ENCODE measurements at regions not wholly inside any gene's neighbourhood (a gene's known extent, or its start where the extent isn't known, plus 50 kb on each side); places are given as distances from the start of the nearest gene placed in this dataset.

DNA sequence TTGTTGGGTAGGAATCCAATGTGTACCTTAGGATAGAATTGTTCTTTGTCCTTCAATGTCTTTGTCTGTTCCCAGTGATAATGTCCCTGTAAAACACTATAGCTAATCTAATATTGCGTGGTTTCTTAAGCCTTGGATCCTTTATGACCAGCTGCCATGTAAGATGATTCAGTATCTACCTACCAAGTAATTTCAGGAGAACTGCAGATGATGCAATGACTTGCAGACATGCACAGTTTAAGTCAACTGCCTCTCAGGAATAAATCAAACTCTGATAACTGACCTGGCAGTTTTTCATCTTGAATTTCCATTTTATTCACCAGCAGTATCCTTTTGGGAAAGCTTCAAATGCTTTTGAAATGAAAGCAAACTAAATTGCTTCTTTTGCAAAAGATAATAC is 157.8 kb downstream of the TPBG start:
- H3K79me2 ChIP-seq (ENCODE audit: insufficient read depth, low read length), result no peaks in the 10 kb centered on the region
- Mint-ChIP-seq H3K36me3 (no peaks in the 10 kb centered on the region), H3K27ac (no peak overlapping the region), H3K4me3 (no peak overlapping the region), H3K4me1 (no peaks in the 10 kb centered on the region), H3K27me3 (ENCODE audit: low read depth in 3 of 3) (peaks cover 0 to 5% (median 0%) of the 10 kb centered on the region in 3 donors), H3K9me3 (peaks cover 2 to 15% (median 6%) of the 10 kb centered on the region in 7 donors)
- H3K4me3 ChIP-seq (replicated peaks in 1 of 3; ENCODE audit: low read depth in 2 of 3, low read length in 3 of 3), result no peak overlapping the region
- H3K27me3 ChIP-seq (ENCODE audit: control insufficient read depth in 2 of 2, insufficient read depth in 2 of 2, low read length in 2 of 2), result no peaks in the 10 kb centered on the region
- H3K9me3 ChIP-seq (replicated peaks in 1 of 2; ENCODE audit: control insufficient read depth in 1 of 2, insufficient read depth in 1 of 2, low read length in 2 of 2), result peaks cover 0 to 2% of the 10 kb centered on the region in 2 donors
- no CpG with 5 or more reads among the region's 1 CpG for WGBS (ENCODE audit: insufficient coverage)
- DNase-seq, result no peak
- no peak overlapping the region for H3K27ac ChIP-seq (ENCODE audit: low read depth in 1 of 2, low read length in 2 of 2)
- no peaks in the 10 kb centered on the region for H3K36me3 ChIP-seq (replicated peaks in 1 of 2; ENCODE audit: control insufficient read depth in 1 of 2, insufficient read depth in 2 of 2, low read length in 2 of 2)
- intact Hi-C loops (cut with micrococcal nuclease), result no loop called here
- no peaks in the 10 kb centered on the region for H3K4me1 ChIP-seq (ENCODE audit: control insufficient read depth in 1 of 2, insufficient read depth in 2 of 2, low read length in 2 of 2)
- H2AFZ ChIP-seq (ENCODE audit: insufficient read depth, low read depth, low read length, poor library complexity, severe bottlenecking), result no peak overlapping the region
- no peak overlapping the region for H3K4me2 ChIP-seq (replicated peaks; ENCODE audit: extremely low read depth, low read length, poor library complexity, severe bottlenecking)
- no peak overlapping the region for H3K9ac ChIP-seq (ENCODE audit: insufficient read depth, low read length, poor library complexity, severe bottlenecking)
- TF ChIP-seq, protein P1, sequence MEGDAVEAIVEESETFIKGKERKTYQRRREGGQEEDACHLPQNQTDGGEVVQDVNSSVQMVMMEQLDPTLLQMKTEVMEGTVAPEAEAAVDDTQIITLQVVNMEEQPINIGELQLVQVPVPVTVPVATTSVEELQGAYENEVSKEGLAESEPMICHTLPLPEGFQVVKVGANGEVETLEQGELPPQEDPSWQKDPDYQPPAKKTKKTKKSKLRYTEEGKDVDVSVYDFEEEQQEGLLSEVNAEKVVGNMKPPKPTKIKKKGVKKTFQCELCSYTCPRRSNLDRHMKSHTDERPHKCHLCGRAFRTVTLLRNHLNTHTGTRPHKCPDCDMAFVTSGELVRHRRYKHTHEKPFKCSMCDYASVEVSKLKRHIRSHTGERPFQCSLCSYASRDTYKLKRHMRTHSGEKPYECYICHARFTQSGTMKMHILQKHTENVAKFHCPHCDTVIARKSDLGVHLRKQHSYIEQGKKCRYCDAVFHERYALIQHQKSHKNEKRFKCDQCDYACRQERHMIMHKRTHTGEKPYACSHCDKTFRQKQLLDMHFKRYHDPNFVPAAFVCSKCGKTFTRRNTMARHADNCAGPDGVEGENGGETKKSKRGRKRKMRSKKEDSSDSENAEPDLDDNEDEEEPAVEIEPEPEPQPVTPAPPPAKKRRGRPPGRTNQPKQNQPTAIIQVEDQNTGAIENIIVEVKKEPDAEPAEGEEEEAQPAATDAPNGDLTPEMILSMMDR (IDR thresholded peaks at IDR 0.05), result no peak
- H4K20me1 ChIP-seq (ENCODE audit: insufficient read depth, low read length), result no peaks in the 10 kb centered on the region

DNA sequence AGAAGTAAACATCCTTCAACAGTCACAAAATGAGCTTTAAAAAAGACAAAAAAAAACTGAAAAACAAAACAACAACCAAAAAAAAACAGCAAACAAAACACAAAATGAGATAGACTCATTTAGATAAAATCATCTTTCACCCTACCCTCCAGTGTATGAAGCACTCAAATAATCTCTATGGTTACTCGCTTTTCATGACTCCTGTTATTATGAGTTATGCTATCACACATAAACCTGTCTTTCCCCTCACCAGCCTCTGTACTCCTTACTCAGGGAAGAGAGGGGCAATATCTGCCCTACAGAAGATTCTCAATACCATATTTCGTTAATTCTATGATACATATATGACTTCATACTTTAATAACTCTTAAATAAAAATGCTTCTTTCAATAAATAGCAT is 158.2 kb downstream of the TPBG start:
- Mint-ChIP-seq H3K4me1 (no peaks in the 10 kb centered on the region), H3K27ac (no peak overlapping the region), H3K4me3 (no peak overlapping the region), H3K36me3 (no peaks in the 10 kb centered on the region), H3K9me3 (peaks cover 2 to 15% (median 6%) of the 10 kb centered on the region in 7 donors), H3K27me3 (ENCODE audit: low read depth in 3 of 3) (peaks cover 0 to 5% (median 0%) of the 10 kb centered on the region in 3 donors)
- no peaks in the 10 kb centered on the region for H4K20me1 ChIP-seq (ENCODE audit: insufficient read depth, low read length)
- no peaks in the 10 kb centered on the region for H3K4me1 ChIP-seq (ENCODE audit: control insufficient read depth in 1 of 2, insufficient read depth in 2 of 2, low read length in 2 of 2)
- no peak overlapping the region for H3K9ac ChIP-seq (ENCODE audit: insufficient read depth, low read length, poor library complexity, severe bottlenecking)
- TF ChIP-seq, protein P1 (IDR thresholded peaks at IDR 0.05), result no peak
- no peaks in the 10 kb centered on the region for H3K36me3 ChIP-seq (replicated peaks in 1 of 2; ENCODE audit: control insufficient read depth in 1 of 2, insufficient read depth in 2 of 2, low read length in 2 of 2)
- H3K27me3 ChIP-seq (ENCODE audit: control insufficient read depth in 2 of 2, insufficient read depth in 2 of 2, low read length in 2 of 2), result no peaks in the 10 kb centered on the region
- H3K9me3 ChIP-seq (replicated peaks in 1 of 2; ENCODE audit: control insufficient read depth in 1 of 2, insufficient read depth in 1 of 2, low read length in 2 of 2), result peaks cover 0 to 2% of the 10 kb centered on the region in 2 donors
- H3K27ac ChIP-seq (ENCODE audit: low read depth in 1 of 2, low read length in 2 of 2), result no peak overlapping the region
- H3K4me3 ChIP-seq (replicated peaks in 1 of 3; ENCODE audit: low read depth in 2 of 3, low read length in 3 of 3), result no peak overlapping the region
- intact Hi-C loops (cut with micrococcal nuclease), result no loop called here
- WGBS (ENCODE audit: insufficient coverage), result 100% methylated on average over 1 of the region's 2 CpGs
- no peaks in the 10 kb centered on the region for H3K79me2 ChIP-seq (ENCODE audit: insufficient read depth, low read length)
- H2AFZ ChIP-seq (ENCODE audit: insufficient read depth, low read depth, low read length, poor library complexity, severe bottlenecking), result no peak overlapping the region
- H3K4me2 ChIP-seq (replicated peaks; ENCODE audit: extremely low read depth, low read length, poor library complexity, severe bottlenecking), result no peak overlapping the region
- no peak for DNase-seq
